Ovary (tissue), 3 donors: ENCODE measurements at regions not wholly inside any gene's neighbourhood (a gene's known extent, or its start where the extent isn't known, plus 50 kb on each side); places are given as distances from the start of the nearest gene placed in this dataset.

Experiments used
- CTCF ChIP-seq, 3 donors: fragments of 450-650 bp in 2 of 3; fragments of 200-600 bp in 1 of 3; IDR thresholded peaks; one replicate each; pipeline versions ENCODE4 v1.5.1 to v1.8.0; 2016 to 2022; ENCODE audit warnings: antibody characterized with exemption in 3 of 3, mild to moderate bottlenecking in 1 of 3
- EP300 ChIP-seq: sonication (generic); formaldehyde crosslinking; IDR thresholded peaks from one replicate; pipeline ENCODE4 v1.6.1; 2017; ENCODE audit warnings: antibody characterized with exemption
- POLR2A ChIP-seq: fragments of 450-650 bp; IDR thresholded peaks from one replicate; pipeline ENCODE4 v1.6.1; 2017; ENCODE audit warnings: antibody characterized with exemption, mild to moderate bottlenecking, moderate library complexity
- donor health status: DM: no; HTN: no; CAD: no.

GRCh38 chr5:6236170-6236793 is 142.1 kb downstream of the MED10 start:
- no peak for TF ChIP-seq CTCF (IDR thresholded peaks at IDR 0.05)
- no peak for TF ChIP-seq POLR2A
- TF ChIP-seq EP300, result no peak
